ENCODE measurements at regions not wholly inside any gene's neighbourhood (a gene's known extent, or its start where the extent isn't known, plus 50 kb on each side); places are given as distances from the start of the nearest gene placed in this dataset.

DNA sequence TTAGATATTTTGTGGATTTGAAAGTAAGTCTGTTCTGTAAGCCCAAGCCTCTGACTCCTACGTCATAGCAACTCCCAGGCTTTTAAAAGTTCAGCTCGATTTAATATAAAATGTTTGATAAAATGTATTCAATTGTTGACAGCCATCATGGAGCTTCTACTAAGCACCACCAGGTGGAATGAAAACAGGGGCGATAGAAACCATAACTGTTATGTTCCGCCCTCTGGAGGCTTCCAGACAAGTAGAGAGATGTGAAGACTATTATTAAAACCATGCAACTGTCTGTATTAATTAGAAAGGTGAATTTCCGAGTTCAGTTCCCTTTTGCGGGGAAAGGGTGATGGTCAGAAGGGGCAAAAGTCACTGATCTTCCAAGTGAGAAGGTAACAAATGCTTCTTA lies 292.2 kb downstream of the NR2F2 start:
- intact Hi-C loops (cut with micrococcal nuclease), result no loop called here

More for the DNA sequence above, 292.2 kb downstream of the NR2F2 start:
- WGBS, 2 experiments (ENCODE audit: extremely low coverage in 2 of 2, insufficient read length in 1 of 2), result 40% methylated on average over 1 of the region's 6 CpGs; no CpG with 5 or more reads in 1 of the 2 experiments
- Histone ChIP-seq H3K9me3 (ENCODE audit: control insufficient read depth, insufficient read depth, low read length) (peaks cover 4% of the 10 kb centered on the region; the same call in 1 of the 2 replicates), H3K27ac (ENCODE audit: insufficient read depth, low read length) (no peak overlapping the region), H2BK15ac (ENCODE audit: low read depth, low read length) (no peak overlapping the region), H2BK20ac (ENCODE audit: low read depth, low read length) (no peak overlapping the region), H3K9ac (ENCODE audit: low read depth, low read length) (no peak overlapping the region), H3K4me1 (ENCODE audit: control insufficient read depth, insufficient read depth, low read length) (no peaks in the 10 kb centered on the region), H2BK5ac (ENCODE audit: low read depth, low read length, poor library complexity, severe bottlenecking) (no peak overlapping the region), H2AK5ac (ENCODE audit: low read depth, low read length) (no peak overlapping the region), H4K8ac (ENCODE audit: low read depth in 2 of 2, low read length in 2 of 2) (no peak overlapping the region), H4K5ac (ENCODE audit: low read depth, low read length) (no peak overlapping the region), H3K4me3 (ENCODE audit: insufficient read depth, low read depth, low read length) (no peak overlapping the region), H3K36me3 (ENCODE audit: control insufficient read depth, insufficient read depth, low read length) (no peaks in the 10 kb centered on the region), H3K4ac (ENCODE audit: low read depth, low read length) (no peak overlapping the region), H4K20me1 (ENCODE audit: insufficient read depth, low read length) (no peaks in the 10 kb centered on the region), H3K18ac (ENCODE audit: low read depth, low read length) (no peak overlapping the region), H4K91ac (ENCODE audit: insufficient read depth, low read depth, low read length) (no peak overlapping the region), H2BK120ac (ENCODE audit: low read depth, low read length) (no peak overlapping the region), H3K79me1 (ENCODE audit: low read depth in 1 of 2, low read length in 2 of 2) (no peaks in the 10 kb centered on the region), H3K27me3 (ENCODE audit: control insufficient read depth, insufficient read depth, low read length) (no peaks in the 10 kb centered on the region), H2AK9ac (replicated peaks; ENCODE audit: low read depth, low read length, poor library complexity) (no peak overlapping the region), H3K14ac (replicated peaks; ENCODE audit: low read depth, low read length) (no peak overlapping the region), H3K4me2 (ENCODE audit: low read depth, low read length) (no peak overlapping the region), H2AFZ (replicated peaks; ENCODE audit: low read length, poor library complexity) (no peak overlapping the region), H3K56ac (ENCODE audit: extremely low read depth, insufficient read depth, low read length) (no peak overlapping the region), H3K9me1 (ENCODE audit: insufficient read depth, low read length) (no peaks in the 10 kb centered on the region), H3K23ac (ENCODE audit: low read depth, low read length) (no peak overlapping the region)
- ChIA-PET CTCF (no interaction called here), POLR2A (ENCODE audit: unreplicated experiment) (no interaction called here)
- no peak for ATAC-seq (ENCODE audit: low read depth)
- BruUV-seq (replicated peaks), result no TSS peak
- DNase-seq, result no peak
- in situ Hi-C loops (cut with MboI; ENCODE audit: low sequenced_read_pairs), result no loop called here
- dilution Hi-C loops (cut with HindIII; ENCODE audit: low sequenced_read_pairs, unreplicated experiment), result no loop called here
- TF ChIP-seq BHLHE40 (IDR thresholded peaks at IDR 0.05; ENCODE audit: low read depth, low read length) (no peak), CEBPB (IDR thresholded peaks at IDR 0.05; ENCODE audit: low read depth, low read length) (no peak)

Measured in IMR-90 (cell line).